HG03469 (cell line): ENCODE measurements at regions not wholly inside any gene's neighbourhood (a gene's known extent, or its start where the extent isn't known, plus 50 kb on each side); places are given as distances from the start of the nearest gene placed in this dataset.
"Not testable (repeated sequence)": the region's sequence is repeated elsewhere in the genome, so short reads cannot be mapped to it uniquely, and the experiment has no call there.

Experiments used
- ATAC-seq: cut with Tn5 transposase; IDR thresholded peaks from one replicate; pipeline ENCODE4 v1.9.1; 2021; ENCODE audit warnings: mild to moderate bottlenecking, moderate library complexity, moderate number of reproducible peaks; ENCODE audit not compliant: unreplicated experiment

- no peak for ATAC-seq
These were observed 78.6 kb upstream of the PTPRK start for GRCh38 chr6:128599036-128599435.

- no peak for ATAC-seq
These were observed 78.2 kb upstream of the PTPRK start for GRCh38 chr6:128598571-128598970.

DNA sequence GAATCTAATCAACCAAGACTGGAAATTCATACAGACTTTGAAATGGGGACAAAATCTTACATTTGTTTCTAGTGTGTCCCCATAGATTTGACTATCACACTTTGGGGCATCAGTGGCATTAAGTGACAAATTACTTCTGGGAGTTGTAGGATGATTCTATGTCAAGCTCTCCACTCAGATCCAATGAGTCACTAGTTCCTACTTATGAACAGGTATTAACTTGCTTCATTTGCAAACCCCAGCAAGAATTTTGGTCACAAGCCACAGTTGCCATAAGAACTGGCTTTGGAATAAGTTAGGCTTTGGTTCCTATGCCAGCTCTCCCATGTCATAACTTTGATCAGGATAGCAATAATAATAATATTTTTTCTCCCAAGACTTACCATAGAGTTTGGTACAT, 77.6 kb upstream of the PTPRK start:
- ATAC-seq, result no peak

DNA sequence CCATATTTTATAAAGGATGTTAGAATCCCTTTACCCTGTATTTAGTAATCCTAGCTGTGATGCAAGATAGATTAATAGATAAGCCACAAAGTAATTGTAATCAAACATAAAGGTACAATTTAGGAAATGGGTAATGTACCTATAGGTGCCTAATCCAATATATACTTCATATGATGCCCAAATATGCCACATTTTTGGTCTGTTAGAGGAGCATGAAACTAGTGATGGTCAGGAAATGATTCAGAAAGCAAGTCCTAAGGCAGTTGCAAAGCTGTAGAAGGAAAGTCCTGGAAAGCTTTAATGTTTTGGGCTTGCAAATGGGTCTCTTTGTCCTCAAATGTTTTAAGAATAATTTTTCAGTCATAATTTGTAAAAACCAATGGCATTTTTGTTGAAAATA, 76.6 kb upstream of the PTPRK start:
- ATAC-seq, result no peak

DNA sequence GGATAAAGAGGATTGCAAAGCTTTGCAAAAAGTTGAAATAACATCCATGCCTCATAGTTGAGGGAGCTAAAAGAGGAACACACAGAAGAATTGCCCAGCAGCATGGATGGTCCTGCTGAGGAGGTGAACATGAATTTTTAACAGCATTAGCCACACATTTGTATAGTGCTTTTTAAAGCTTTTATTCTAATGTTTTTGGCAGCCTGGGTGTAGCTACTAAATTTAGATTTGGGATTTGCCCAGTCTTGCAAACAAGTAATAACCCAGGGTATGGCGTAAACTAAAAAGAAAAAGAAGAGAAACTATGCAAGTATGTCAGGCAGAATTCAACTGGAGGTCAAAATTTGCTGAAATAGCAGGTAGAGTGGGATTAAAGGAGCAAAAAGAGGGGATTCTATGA, 75.1 kb upstream of the PTPRK start:
- no peak for ATAC-seq

GRCh38 chr6:128586095-128586494, 65.7 kb upstream of the PTPRK start:
- ATAC-seq, result no peak

DNA sequence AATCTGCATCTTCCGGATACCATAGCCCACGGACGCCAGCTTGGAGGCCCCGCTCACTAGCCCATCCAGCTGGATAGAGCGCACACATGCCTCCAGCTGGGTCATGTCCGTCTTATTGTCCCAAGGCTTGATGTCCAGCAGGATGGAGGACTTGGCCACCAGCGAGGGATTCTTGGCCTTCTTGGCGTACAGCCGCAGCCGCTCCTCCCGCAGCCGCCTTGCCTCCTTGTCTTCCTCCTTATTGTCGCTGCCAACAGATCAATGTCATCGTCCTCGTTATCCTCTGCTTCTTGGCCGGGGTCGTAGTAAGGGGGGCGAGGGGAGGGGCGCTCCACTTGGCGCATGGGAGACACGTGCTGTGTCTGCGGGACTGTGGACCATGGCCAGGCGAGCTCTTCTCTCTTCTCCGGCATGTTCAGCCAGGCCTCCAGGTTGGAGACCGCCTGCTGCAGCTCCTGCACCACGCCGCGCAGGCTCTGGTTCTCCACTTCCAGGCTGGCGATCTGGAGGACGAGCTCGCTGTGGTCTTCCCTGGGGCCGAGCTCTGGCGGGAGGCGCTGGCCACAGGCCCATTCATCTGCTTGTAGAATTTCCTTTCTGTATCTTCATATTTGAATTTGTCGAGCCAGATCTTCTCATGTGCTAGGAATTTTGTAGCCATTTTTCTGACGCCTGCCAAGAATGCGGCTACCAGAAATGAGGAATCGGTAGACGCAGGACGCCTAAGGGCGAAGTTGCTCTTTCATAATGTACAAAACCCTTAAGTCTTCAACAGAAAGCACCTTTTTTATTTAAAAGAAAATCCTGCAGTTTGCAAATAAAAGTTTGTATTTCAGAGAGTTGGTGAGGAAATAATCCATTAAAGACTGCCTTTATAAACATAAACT, 60.1 kb upstream of the PTPRK start:
- no peak for ATAC-seq

DNA sequence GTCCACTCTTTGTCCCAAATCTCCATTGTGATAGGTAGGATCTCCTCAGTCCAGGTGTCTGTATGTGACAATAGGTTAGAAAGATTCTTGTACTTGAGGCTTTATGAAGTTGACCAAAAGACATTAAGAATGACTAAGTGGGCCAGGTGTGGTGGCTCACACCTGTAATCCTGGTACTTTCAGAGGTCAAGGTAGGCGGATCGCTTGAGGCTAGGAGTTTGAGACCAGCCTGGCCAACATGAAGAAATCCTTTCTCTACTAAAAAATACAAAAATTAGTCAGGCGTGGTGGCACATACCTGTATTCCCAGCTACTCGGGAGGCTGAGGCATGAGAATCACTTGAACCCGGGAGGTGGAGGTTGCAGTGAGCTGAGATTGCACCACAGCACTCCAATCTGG, 54.9 kb upstream of the PTPRK start:
- ATAC-seq, result not testable (repeated sequence)

DNA sequence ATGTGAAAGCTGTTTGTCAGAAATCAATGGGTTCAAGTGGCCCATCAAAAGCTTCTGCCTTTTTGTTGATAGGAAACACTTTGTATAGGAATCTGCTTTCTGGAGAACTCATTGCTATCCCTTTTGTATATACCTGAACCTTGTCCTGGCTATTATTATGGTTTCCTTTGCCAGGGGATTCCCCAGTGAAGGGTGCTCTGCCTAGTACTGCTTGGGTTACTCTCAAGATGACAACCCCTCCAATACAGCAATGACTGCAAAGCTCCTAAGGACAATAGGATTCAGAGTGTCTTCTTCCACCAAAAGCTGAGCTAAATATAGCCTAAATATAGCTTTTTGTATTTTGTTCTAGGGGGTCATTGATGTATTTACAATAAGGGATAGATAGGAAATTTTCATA, 54.0 kb upstream of the PTPRK start:
- ATAC-seq, result no peak

DNA sequence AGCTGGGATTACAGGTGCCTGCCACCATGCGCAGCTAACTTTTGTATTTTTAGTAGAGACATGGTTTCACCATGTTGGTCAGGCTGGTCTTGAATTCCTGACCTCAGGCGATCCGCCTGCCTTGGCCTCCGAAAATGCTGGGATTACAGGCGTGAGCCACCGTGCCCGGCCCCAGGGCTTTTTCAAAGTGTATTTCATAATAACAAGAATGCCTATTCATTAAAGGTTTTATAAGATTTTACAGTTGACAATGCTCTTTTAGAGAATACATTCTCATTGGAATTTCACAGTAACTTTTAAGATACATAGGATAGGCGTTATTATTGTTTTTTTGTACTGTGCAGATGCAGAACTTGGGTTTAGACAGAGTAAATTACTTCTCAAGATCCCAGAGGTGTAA, 52.6 kb upstream of the PTPRK start:
- ATAC-seq, result no peak

DNA sequence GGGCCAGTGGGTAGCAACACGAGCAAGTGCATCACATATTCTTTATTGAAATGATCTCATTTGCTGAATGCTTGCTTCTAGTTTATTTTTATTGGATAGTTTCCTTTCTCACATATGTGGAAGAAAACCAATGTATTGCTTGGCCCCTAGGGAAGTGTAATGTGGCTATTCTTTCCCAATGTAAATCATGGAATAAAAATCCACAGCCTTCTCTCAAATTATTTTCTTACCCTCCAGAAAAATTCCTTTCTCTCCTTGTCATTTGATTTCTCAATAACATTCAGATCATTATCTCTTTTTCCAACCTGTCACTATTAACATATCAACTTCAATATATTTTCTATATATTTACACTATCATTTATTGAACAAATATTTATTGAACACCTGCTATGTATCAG, 51.9 kb upstream of the PTPRK start:
- no peak for ATAC-seq

GRCh38 chr6:128570680-128571063, 50.3 kb upstream of the PTPRK start:
- ATAC-seq, result no peak

DNA sequence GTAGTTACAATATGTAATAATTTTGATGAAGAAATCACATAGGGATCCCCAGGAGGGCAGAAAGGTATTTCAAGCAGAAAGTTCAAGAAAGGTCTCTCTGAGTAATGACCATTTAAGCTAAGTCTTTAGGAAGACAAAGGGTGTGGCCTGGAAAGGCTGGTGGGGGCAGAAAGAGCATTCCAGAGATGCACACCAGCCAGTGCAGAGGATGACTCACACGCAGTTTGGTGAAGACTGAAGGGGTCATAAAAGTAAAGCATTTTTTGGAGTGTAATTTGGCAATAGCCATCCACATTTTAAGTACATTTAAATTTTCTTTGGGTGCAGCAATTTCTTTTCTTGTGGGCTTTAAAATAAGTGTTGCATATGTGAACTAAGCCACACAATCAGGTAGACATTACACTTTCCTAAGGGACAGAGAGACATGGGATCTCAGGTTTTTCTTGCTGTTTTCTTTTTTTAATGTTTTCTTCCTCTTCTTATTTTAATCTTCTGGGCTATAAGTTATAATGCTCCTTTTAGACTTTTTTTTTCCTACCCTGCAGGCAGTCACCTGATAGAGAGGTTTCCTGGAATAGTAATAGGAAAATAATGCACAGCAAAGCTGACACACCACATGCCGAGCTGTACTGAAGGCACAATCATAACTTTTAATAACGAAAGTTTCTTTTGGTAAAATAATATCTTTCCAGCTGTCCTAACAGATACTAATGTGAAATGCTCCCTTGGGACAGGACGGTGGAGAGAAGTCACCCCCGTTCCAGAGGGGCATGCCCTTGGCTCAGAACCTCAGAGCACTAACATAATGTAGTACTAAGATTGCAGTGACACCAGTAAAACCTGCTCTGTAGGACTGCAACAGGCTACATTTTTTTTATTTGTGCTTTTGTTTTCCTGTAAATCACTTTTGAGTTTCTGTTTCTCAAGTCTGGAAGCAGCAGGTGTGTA, 49.6 kb upstream of the PTPRK start:
- ATAC-seq, result no peak
